ENCODE measurements at regions not wholly inside any gene's neighbourhood (a gene's known extent, or its start where the extent isn't known, plus 50 kb on each side); places are given as distances from the start of the nearest gene placed in this dataset.

DNA sequence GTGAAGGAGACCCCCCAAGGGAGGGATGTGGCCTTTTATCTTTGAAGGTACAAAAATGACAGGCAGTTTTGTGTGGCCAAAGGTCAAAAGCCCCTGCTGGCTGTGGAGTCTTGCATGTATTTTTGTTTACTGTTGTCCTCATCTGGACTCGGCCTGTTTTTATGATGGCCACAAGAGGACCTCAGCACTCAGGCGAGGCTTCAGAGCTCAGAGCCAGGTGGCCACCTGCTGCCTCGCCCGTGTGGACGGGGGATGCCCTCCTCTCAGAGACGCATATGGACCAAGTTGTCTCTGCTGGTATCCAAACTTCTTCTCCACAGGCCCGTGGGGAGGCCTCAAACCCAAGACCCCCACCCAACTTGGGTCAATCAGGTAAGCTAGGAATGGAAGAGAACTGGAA, 118.2 kb downstream of the DACT2 start:
- no peak for TF ChIP-seq POLR2A (IDR thresholded peaks at IDR 0.05)
- TF ChIP-seq, protein P1, sequence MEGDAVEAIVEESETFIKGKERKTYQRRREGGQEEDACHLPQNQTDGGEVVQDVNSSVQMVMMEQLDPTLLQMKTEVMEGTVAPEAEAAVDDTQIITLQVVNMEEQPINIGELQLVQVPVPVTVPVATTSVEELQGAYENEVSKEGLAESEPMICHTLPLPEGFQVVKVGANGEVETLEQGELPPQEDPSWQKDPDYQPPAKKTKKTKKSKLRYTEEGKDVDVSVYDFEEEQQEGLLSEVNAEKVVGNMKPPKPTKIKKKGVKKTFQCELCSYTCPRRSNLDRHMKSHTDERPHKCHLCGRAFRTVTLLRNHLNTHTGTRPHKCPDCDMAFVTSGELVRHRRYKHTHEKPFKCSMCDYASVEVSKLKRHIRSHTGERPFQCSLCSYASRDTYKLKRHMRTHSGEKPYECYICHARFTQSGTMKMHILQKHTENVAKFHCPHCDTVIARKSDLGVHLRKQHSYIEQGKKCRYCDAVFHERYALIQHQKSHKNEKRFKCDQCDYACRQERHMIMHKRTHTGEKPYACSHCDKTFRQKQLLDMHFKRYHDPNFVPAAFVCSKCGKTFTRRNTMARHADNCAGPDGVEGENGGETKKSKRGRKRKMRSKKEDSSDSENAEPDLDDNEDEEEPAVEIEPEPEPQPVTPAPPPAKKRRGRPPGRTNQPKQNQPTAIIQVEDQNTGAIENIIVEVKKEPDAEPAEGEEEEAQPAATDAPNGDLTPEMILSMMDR (IDR thresholded peaks at IDR 0.05): no peak

All from lower leg skin (tissue), 3 donors.